Loucy (cell line): ENCODE measurements at regions not wholly inside any gene's neighbourhood (a gene's known extent, or its start where the extent isn't known, plus 50 kb on each side); places are given as distances from the start of the nearest gene placed in this dataset.

Experiments used
- EZH2phosphoT487 ChIP-seq: fragments of 200-600 bp; IDR thresholded peaks from 2 replicates; pipeline ENCODE4 v1.6.1; 2018; ENCODE audit warnings: antibody characterized with exemption, mild to moderate bottlenecking, moderate library complexity, borderline replicate concordance
- TF ChIP-seq, protein P1 (sequence below): fragments of 200-600 bp; sonication (generic); conservative IDR thresholded peaks from 2 replicates; pipeline ENCODE4 v1.5.1; 2014; ENCODE audit warnings: mild to moderate bottlenecking, antibody characterized with exemption, low read length

DNA sequence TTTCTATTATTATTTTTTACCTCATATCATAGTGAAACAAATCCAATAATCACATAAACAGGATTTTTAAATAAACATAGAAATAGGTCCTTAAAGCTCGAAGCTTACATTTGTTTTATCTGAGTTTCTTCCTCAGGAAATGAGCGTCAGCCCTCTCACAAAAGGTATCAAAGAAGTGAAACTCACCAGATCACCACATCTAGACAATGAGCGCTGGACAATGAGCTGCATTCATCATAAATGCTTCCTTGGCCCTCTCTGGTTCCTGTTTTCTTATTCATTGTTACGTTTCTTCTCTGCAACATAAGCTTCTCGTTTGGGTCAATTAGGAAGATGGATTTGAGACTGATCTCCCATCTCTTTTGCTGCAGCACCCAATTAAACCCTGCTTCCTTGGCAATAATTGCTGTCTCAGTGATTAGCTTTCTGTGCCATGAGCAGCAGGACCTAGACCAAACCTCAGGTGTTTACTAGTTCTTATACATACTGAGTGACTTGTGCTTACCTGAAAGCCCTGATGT lies 649.9 kb upstream of the LUZP2 start:
- TF ChIP-seq, protein P1, sequence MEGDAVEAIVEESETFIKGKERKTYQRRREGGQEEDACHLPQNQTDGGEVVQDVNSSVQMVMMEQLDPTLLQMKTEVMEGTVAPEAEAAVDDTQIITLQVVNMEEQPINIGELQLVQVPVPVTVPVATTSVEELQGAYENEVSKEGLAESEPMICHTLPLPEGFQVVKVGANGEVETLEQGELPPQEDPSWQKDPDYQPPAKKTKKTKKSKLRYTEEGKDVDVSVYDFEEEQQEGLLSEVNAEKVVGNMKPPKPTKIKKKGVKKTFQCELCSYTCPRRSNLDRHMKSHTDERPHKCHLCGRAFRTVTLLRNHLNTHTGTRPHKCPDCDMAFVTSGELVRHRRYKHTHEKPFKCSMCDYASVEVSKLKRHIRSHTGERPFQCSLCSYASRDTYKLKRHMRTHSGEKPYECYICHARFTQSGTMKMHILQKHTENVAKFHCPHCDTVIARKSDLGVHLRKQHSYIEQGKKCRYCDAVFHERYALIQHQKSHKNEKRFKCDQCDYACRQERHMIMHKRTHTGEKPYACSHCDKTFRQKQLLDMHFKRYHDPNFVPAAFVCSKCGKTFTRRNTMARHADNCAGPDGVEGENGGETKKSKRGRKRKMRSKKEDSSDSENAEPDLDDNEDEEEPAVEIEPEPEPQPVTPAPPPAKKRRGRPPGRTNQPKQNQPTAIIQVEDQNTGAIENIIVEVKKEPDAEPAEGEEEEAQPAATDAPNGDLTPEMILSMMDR: no peak
- no peak for TF ChIP-seq EZH2phosphoT487
